IPS-NIHi11 (cell line): ENCODE measurements at regions not wholly inside any gene's neighbourhood (a gene's known extent, or its start where the extent isn't known, plus 50 kb on each side); places are given as distances from the start of the nearest gene placed in this dataset.
"Not testable (repeated sequence)": the region's sequence is repeated elsewhere in the genome, so short reads cannot be mapped to it uniquely, and the experiment has no call there.

Source experiments
- DNase-seq: peaks from one replicate; pipeline ENCODE4 v3.0.0; 2012; ENCODE audit warnings: mixed read lengths, low spot score

- DNase-seq, result no peak
These were observed 405.6 kb upstream of the TOM1L1 start for GRCh38 chr17:54494721-54495715.

DNA sequence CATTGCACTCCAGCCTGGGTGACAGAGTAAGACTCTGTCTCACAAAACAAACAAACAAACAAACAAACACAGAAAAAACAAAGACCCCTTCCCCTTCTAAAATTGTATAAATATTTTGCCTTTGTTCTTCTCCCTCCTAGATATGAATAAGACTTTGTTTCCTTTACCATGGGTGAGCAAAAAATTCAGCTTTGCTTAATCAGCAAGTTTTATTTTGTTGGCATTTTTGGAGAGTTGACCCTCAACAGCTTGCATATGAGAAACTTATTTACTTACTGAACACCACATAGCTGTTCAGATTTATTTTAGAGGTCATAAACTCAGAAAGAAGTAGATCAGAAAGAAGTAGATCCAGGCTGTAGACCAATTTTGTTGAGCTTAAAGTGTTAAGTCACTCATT is 395.2 kb upstream of the TOM1L1 start:
- DNase-seq, result no peak

DNA sequence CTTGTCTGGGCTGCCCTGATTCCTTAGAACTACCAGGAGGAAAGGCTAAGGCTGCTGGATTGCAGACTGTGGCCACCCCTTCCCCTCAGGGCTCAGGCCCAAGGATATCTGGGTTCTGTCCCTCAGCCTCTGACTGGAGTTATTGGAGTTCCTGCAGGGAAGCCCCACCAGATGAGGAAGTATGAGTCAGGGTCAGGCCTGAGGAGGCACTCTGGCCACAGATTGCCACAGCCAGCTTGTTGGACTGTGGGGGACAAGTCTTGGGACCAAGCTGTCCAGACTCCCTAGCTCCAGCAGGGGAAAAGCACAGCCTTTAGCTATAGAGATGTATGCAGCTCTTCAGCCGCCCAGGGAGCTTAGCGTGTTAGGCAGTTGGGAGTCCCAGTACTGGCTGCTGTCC is 381.9 kb upstream of the TOM1L1 start:
- no peak for DNase-seq

- DNase-seq, result no peak
These were observed 379.5 kb upstream of the TOM1L1 start for GRCh38 chr17:54521137-54521536.

DNA sequence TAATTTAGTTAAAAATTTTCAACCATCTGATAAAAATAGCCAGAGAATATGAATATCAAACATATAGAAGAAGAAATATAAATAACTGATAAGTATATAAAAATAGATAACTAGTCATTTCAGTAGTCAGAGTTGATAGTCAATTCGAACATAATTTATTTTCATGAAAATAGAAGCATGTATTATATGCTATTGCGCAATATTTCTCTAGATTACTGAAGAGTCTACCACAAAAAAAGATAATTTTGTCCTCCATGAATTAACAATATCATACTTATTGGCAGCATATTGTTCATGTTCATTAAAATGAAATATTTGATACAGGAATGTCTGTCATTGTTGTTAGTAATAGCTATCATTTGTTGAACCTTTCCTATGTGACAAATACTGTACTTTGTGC is 376.2 kb upstream of the TOM1L1 start:
- DNase-seq, result no peak

- DNase-seq, result no peak
These were observed 372.7 kb upstream of the TOM1L1 start for GRCh38 chr17:54527941-54528340.

DNA sequence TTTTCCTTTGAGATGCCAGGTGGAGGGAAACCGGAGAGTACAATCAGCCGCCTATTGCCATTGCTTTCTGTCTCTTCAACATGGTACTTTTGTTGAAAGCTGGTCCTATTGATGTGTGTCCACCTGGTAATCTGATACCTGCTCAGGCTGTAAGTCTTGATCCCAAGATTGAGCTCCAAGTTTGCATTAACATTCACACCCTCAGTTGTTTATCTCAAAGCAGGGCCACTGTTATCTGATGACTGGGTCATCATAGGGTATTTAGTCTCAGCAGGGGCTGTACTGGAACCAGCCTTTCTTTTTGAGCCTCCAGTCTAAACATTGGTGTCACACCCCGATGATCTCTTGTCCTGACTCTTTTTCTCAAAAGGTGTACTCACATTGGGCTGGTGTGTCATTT is 370.3 kb upstream of the TOM1L1 start:
- no peak for DNase-seq

- DNase-seq, result no peak
These were observed 364.3 kb upstream of the TOM1L1 start for GRCh38 chr17:54536306-54536705.

GRCh38 chr17:54537656-54538055 is 363.0 kb upstream of the TOM1L1 start:
- no peak for DNase-seq

GRCh38 chr17:54544249-54544648 is 356.4 kb upstream of the TOM1L1 start:
- peak; percentile 29 for DNase-seq

- DNase-seq, result no peak
These were observed 340.8 kb upstream of the TOM1L1 start for GRCh38 chr17:54559883-54560282.

DNA sequence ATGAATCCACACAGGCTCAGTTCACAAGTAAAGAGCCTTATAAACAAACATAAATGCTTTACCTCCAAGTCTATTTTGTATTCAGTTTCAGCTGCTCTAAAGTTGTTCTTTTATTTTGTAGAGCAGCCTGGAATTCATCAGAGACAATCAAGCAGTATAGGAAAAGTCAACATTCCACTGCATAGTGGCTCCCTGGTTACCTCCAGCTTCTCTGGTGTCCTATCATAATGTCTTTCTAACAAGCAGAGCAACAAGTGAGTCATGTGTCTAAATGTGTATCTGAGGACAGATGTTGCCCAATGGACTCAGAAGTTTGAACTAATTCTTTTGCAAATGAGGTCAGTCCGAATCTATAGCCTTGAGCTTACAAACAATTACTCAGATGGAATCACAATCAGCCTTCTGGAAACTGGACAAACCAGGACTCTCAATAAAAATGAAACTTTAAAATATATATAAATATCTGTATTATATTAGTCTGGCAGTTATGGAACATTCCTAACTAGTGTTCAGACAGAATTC is 292.0 kb upstream of the TOM1L1 start:
- DNase-seq, result no peak

DNA sequence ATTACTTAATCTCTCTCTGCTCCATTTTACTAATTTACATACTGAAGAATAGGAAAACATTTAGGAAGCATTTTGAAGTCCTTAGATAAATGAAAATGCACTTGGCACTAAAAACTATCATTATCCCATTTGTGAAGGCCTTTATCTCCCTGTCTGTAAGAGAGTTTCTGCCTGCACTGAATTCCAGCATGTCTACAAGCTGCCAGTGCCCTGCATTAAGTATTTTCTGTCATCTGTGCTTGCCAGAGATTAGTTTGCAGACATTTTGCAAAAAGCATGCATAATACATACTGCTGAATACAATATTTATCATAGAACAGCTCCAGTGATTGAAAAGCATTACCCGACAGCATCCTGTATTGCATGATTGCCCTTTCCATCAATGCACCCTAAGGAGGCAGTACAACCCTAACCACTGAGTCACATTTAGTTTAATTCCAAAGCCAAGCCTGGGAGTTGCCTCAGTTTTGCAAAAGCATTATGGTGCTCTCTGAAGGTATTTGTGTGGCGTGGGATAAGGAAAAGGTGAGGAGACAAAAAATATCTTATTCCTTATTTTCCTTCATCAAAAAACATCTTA is 280.2 kb upstream of the TOM1L1 start:
- DNase-seq, result no peak

DNA sequence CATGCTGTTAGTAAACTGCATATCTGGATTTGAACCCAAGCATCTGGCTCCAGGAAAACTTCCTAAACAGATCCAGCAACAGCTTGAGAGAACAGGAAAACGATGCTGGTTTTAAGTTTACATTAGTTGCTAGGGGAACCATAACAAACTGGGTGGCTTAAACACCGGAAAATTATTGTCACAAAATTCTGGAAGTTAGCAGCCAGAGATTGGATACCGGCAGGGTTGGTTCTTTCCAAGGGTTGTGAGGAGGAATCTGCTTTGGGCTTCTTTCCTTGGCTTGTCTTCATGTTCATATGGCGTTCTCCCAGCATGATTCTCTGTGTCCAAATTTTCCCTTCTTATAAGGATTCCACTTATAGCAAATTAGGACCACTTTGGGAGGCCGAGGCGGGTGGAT is 276.9 kb upstream of the TOM1L1 start:
- DNase-seq, result no peak

- peak; percentile 20 for DNase-seq
These were observed 274.4 kb upstream of the TOM1L1 start for GRCh38 chr17:54626146-54626703.

DNA sequence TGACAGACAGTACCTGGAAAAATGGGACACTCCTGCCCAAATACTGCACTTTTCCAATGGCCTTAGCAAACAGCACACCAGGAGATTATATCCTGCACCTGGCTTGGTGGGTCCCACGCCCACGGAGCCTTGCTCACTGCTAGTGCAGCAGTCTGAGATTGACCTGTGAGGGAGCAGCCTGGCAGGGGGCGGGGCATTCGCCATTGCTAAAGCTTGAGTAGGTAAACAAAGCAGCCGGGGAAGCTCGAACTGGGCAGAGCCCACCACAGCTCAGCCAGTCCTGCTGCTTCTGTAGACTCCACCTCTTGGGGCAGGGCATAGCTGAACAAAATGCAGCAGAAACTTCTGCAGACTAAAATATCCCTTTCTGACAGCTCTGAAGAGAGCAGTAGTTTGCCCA is 261.2 kb upstream of the TOM1L1 start:
- DNase-seq, result not testable (repeated sequence)

DNA sequence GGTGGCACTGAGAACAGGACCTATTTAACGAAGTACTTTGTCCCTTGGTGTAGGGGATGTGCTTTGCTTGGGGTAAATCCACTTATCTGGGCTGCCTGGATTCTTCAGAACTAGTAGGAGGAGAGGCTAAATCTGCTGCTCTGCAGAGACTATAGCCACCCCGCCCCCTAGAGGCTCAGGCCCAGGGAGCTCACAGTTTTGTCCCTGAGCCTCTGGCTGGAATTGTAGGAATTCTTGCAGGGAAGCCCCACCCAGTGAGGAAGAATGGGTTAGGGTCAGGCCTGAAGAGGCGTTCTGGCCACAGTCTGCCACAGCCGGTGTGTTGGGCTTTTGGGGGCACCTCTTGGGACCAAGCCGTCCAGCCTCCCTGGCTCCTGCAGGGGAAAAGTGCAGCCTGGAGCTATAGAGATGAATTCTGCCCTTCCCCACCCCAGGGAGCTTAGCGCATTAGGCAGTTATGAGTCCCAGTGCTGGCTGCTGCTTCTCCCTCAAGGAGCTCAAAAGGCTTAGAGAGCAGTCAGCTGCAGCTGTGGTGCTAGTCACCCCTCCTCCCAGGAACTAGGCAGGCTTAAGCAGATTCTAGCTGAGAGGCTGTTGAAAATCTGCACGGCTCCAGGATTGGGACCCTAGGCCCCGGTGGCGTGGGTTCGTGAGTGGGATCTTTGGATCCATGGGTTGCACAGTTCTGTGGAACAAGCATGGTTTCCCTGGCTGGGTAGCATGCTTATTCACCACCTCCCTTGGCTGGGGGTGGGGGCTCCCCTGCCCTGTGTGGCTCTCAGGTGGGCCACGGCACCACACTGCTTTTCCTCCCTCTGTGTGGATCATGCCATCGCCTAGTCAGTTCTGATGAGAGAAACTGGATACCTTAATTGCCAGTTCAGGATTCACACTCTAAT is 237.4 kb upstream of the TOM1L1 start:
- DNase-seq, result no peak

DNA sequence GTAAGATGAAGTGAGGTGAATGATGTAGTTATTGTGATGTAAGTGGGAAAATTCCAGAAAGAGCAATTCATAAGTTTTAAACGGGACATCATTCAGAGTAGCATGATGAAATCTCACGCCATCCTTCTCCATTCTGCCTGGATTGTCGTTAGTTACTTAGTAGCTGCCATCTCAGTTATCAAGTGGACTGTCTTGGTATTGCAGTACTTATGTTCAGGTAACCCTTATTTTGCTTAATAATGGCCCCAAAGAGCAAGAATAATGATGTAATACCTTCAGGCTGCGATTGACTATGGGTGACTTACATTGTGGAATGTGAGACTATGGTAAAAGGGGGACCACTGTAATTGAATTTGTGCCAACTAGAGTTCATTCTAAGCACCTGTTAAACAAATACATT is 234.1 kb upstream of the TOM1L1 start:
- DNase-seq, result no peak

GRCh38 chr17:54678158-54678557 is 222.5 kb upstream of the TOM1L1 start:
- DNase-seq, result no peak

DNA sequence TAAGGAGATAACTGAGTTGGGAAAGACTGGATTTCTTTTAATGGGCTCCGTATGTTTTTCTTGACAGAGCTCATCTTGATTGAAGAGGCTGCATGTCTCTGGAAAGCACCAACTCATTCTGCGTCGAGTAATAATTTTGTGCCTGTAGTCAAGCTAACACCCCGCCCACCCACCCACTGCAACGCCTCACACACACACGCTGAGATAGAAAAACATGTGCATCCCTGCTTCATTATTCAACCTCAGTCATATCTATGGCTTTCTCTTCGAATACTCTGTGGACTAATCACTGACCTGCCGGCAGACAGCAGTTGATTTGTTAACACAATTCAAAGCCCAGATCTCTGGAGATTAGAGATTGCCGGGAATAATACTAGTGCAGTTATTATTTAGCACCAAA is 220.2 kb upstream of the TOM1L1 start:
- DNase-seq, result no peak

- DNase-seq, result no peak
These were observed 206.3 kb upstream of the TOM1L1 start for GRCh38 chr17:54694287-54694887.
